ENCODE measurements at regions not wholly inside any gene's neighbourhood (a gene's known extent, or its start where the extent isn't known, plus 50 kb on each side); places are given as distances from the start of the nearest gene placed in this dataset.

DNA sequence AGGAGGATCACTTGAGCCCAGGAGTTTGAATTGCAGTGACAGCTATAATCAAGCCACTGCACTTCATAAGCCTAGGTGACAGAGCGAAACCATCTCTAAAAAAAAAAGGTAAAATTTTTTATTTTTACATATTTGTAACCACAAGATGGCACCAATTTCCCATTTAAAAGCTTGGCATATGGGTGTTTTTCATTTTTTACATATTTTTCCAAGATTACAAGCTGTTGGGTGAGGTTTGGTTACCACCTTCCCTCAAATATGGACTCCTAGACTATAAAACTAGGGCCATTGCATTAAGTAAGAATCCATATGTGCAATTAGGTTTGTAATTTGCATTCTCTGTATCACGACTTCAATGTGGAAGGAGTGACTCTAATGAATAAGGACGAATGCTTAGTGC is 129.3 kb upstream of the ACBD5 start:
- no peak overlapping the region for H3K4me3 ChIP-seq
- WGBS (ENCODE audit: insufficient coverage, insufficient replicate concordance, low lambda C conversion rate, missing lambda C conversion rate): 48% methylated on average over 3 of the region's 3 CpGs
- no peaks in the 10 kb centered on the region for H3K36me3 ChIP-seq (ENCODE audit: control insufficient read depth in 2 of 2, insufficient read depth in 2 of 2, low read length in 1 of 2)
- RAD21 ChIA-PET (ENCODE audit: unreplicated experiment): interaction anchor here (1.0 to 1.2 kb wide), 2 partner anchors 10 to 872 kb away, joined by 3 to 7 read pairs; no protein-coding TSS in a partner anchor
- H3K9me3 ChIP-seq (replicated peaks; ENCODE audit: control insufficient read depth, insufficient read depth, low read length): no peaks in the 10 kb centered on the region
- H3K4me2 ChIP-seq (ENCODE audit: control insufficient read depth, insufficient read depth): no peak overlapping the region
- FAIRE-seq (no peak), ATAC-seq (peak; percentile 27; the same call in 2 of the 3 replicates), DNase-seq (ENCODE audit: low read depth, low spot score) (no peak)
- CTCF ChIA-PET: interaction anchor here (0.7 to 1.7 kb wide), 9 partner anchors 146 to 1040 kb away, joined by 3 to 12 read pairs (median 4); no protein-coding TSS in a partner anchor
- 0 out of 4 replicates have a peak, but pooled peaks cover 0 to 1% of the 10 kb centered on the region in 2 experiments for H3K27me3 ChIP-seq (replicated peaks in 1 of 2; ENCODE audit: control insufficient read depth in 2 of 2, insufficient read depth in 2 of 2, low read length in 1 of 2)
- no peak overlapping the region for H2AFZ ChIP-seq (ENCODE audit: control insufficient read depth, low read depth, low read length)
- 0 out of 2 replicates have a peak, but pooled peaks cover 6% of the 10 kb centered on the region for H3K4me1 ChIP-seq (ENCODE audit: control insufficient read depth, insufficient read depth, low read length)
- BruUV-seq (replicated peaks): no TSS peak
- no peaks in the 10 kb centered on the region for H3K79me2 ChIP-seq (ENCODE audit: control insufficient read depth, insufficient read depth, low read length)
- SMC1A ChIA-PET (ENCODE audit: uncharacterized antibody, unreplicated experiment): interaction anchor here (0.7 to 1.6 kb wide), 2 partner anchors 10 to 1400 kb away, joined by 3 read pairs; no protein-coding TSS in a partner anchor
- intact Hi-C loops (cut with micrococcal nuclease; ENCODE audit: unreplicated experiment) (loop anchor here (5.0 kb wide), 2 partner anchors 287 to 807 kb away; no protein-coding TSS in a partner anchor), in situ Hi-C loops (cut with MboI) (no loop called here)
- no peak overlapping the region for H3K9ac ChIP-seq (ENCODE audit: control insufficient read depth, insufficient read depth, low read length)
- POLR2A ChIA-PET: no interaction called here
- H4K20me1 ChIP-seq (ENCODE audit: control insufficient read depth, insufficient read depth): no peaks in the 10 kb centered on the region
- no peak overlapping the region for H3K27ac ChIP-seq (ENCODE audit: control insufficient read depth, insufficient read depth)
- TF ChIP-seq RAD21 (IDR thresholded peaks at IDR 0.05; ENCODE audit: insufficient read depth, low read depth, low read length) (peak; percentile 20; the same call in 1 of the 2 replicates), ZNF274 (IDR thresholded peaks at IDR 0.05; ENCODE audit: insufficient read depth, insufficient read length) (no peak), SMC3 (IDR thresholded peaks at IDR 0.05; ENCODE audit: borderline replicate concordance, low read length) (no peak; the same call in 1 of the 2 replicates), RB1 (IDR thresholded peaks at IDR 0.05; ENCODE audit: borderline replicate concordance) (no peak), NFIC (IDR thresholded peaks at IDR 0.05; ENCODE audit: low read depth, low read length) (no peak), ZNF384 (IDR thresholded peaks at IDR 0.05; ENCODE audit: borderline replicate concordance, low read depth, low read length) (peak; percentile 37; the same call in 1 of the 2 replicates), BCL3 (IDR thresholded peaks at IDR 0.05; ENCODE audit: borderline replicate concordance, insufficient read depth, low read depth, low read length, poor library complexity, severe bottlenecking) (no peak)
- TF ChIP-seq, protein P1, sequence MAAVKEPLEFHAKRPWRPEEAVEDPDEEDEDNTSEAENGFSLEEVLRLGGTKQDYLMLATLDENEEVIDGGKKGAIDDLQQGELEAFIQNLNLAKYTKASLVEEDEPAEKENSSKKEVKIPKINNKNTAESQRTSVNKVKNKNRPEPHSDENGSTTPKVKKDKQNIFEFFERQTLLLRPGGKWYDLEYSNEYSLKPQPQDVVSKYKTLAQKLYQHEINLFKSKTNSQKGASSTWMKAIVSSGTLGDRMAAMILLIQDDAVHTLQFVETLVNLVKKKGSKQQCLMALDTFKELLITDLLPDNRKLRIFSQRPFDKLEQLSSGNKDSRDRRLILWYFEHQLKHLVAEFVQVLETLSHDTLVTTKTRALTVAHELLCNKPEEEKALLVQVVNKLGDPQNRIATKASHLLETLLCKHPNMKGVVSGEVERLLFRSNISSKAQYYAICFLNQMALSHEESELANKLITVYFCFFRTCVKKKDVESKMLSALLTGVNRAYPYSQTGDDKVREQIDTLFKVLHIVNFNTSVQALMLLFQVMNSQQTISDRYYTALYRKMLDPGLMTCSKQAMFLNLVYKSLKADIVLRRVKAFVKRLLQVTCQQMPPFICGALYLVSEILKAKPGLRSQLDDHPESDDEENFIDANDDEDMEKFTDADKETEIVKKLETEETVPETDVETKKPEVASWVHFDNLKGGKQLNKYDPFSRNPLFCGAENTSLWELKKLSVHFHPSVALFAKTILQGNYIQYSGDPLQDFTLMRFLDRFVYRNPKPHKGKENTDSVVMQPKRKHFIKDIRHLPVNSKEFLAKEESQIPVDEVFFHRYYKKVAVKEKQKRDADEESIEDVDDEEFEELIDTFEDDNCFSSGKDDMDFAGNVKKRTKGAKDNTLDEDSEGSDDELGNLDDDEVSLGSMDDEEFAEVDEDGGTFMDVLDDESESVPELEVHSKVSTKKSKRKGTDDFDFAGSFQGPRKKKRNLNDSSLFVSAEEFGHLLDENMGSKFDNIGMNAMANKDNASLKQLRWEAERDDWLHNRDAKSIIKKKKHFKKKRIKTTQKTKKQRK (IDR thresholded peaks at IDR 0.05; ENCODE audit: low read depth, low read length): no peak
- TF ChIP-seq, protein P2, sequence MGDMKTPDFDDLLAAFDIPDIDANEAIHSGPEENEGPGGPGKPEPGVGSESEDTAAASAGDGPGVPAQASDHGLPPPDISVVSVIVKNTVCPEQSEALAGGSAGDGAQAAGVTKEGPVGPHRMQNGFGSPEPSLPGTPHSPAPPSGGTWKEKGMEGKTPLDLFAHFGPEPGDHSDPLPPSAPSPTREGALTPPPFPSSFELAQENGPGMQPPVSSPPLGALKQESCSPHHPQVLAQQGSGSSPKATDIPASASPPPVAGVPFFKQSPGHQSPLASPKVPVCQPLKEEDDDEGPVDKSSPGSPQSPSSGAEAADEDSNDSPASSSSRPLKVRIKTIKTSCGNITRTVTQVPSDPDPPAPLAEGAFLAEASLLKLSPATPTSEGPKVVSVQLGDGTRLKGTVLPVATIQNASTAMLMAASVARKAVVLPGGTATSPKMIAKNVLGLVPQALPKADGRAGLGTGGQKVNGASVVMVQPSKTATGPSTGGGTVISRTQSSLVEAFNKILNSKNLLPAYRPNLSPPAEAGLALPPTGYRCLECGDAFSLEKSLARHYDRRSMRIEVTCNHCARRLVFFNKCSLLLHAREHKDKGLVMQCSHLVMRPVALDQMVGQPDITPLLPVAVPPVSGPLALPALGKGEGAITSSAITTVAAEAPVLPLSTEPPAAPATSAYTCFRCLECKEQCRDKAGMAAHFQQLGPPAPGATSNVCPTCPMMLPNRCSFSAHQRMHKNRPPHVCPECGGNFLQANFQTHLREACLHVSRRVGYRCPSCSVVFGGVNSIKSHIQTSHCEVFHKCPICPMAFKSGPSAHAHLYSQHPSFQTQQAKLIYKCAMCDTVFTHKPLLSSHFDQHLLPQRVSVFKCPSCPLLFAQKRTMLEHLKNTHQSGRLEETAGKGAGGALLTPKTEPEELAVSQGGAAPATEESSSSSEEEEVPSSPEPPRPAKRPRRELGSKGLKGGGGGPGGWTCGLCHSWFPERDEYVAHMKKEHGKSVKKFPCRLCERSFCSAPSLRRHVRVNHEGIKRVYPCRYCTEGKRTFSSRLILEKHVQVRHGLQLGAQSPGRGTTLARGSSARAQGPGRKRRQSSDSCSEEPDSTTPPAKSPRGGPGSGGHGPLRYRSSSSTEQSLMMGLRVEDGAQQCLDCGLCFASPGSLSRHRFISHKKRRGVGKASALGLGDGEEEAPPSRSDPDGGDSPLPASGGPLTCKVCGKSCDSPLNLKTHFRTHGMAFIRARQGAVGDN (IDR thresholded peaks at IDR 0.05): no peak
- TF ChIP-seq, protein P3, sequence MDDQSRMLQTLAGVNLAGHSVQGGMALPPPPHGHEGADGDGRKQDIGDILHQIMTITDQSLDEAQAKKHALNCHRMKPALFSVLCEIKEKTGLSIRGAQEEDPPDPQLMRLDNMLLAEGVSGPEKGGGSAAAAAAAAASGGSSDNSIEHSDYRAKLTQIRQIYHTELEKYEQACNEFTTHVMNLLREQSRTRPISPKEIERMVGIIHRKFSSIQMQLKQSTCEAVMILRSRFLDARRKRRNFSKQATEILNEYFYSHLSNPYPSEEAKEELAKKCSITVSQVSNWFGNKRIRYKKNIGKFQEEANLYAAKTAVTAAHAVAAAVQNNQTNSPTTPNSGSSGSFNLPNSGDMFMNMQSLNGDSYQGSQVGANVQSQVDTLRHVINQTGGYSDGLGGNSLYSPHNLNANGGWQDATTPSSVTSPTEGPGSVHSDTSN (IDR thresholded peaks at IDR 0.05; ENCODE audit: insufficient replicate concordance, low read depth, low read length): no peak
